Gastrocnemius medialis (tissue), 4 donors: ENCODE measurements at regions not wholly inside any gene's neighbourhood (a gene's known extent, or its start where the extent isn't known, plus 50 kb on each side); places are given as distances from the start of the nearest gene placed in this dataset.

ENCODE experiments used
- ATAC-seq, 2 donors: fragments of 150-250 bp; one replicate each; pipeline ENCODE4 v1.9.1; 2016
- DNase-seq, 2 donors: peaks; one replicate each; pipeline ENCODE4 v3.0.0-alpha.2; 2019
- H3K27ac ChIP-seq, 4 donors: fragments of 200-600 bp; sonication (generic); 1 replicate in 1 of 4; 2 replicates in 3 of 4; pipeline ENCODE4 v1.5.1; 2016 to 2018; ENCODE audit warnings: mild to moderate bottlenecking in 2 of 4, moderate library complexity in 1 of 4
- H3K27me3 ChIP-seq, 3 donors: fragments of 200-600 bp; sonication (generic) in 2 of 3; 1 replicate in 1 of 3; 2 replicates in 2 of 3; pipeline versions ENCODE4 v1.5.1 to v1.6.0; 2016 to 2019; ENCODE audit warnings: mild to moderate bottlenecking in 1 of 3, moderate library complexity in 1 of 3
- H3K36me3 ChIP-seq, 2 donors: fragments of 200-600 bp; sonication (generic) in 1 of 2; one replicate each; pipeline ENCODE4 v1.5.1; 2017 to 2018
- H3K4me1 ChIP-seq, 2 donors: fragments of 200-600 bp; sonication (generic) in 1 of 2; one replicate each; pipeline ENCODE4 v1.5.1; 2016 to 2017; ENCODE audit warnings: mild to moderate bottlenecking in 2 of 2
- H3K4me3 ChIP-seq, 4 donors: fragments of 200-600 bp; sonication (generic) in 3 of 4; 1 replicate in 1 of 4; 2 replicates in 3 of 4; pipeline ENCODE4 v1.5.1; 2016 to 2019; ENCODE audit warnings: mild to moderate bottlenecking in 2 of 4
- H3K9me3 ChIP-seq, 3 donors: fragments of 200-600 bp; sonication (generic) in 2 of 3; 1 replicate in 1 of 3; 2 replicates in 2 of 3; pipeline ENCODE4 v1.5.1; 2016 to 2019
- POLR2A ChIP-seq, 2 donors: fragments of 450-650 bp; IDR thresholded peaks; one replicate each; pipeline ENCODE4 v1.6.1; 2017; ENCODE audit warnings: antibody characterized with exemption in 2 of 2, mild to moderate bottlenecking in 2 of 2, moderate library complexity in 2 of 2
- in situ Hi-C, 4 donors: fragments of 200-750 bp; cut with MboI; loops; one replicate each; pipeline versions ENCODE4 v1.15.0 to v1.8.0; 2017; ENCODE audit warnings: low sequenced_read_pairs in 4 of 4
- intact Hi-C: fragments of 100-400 bp; cut with DNase I; formaldehyde crosslinking; loops from one replicate; pipeline ENCODE4 v1.15.1; 2023; ENCODE audit warnings: low total_unique reads
- TF ChIP-seq, protein P1 (sequence below), 5 experiments: fragments of 450-650 bp in 3 of 5; fragments of 200-600 bp in 2 of 5; sonication (generic) in 2 of 5; IDR thresholded peaks in 4 of 5; conservative IDR thresholded peaks in 1 of 5; 1 replicate in 4 of 5; 2 replicates in 1 of 5; pipeline ENCODE4 v1.5.1; 2016 to 2019; ENCODE audit warnings: antibody characterized with exemption in 5 of 5, mild to moderate bottlenecking in 3 of 5, moderate library complexity in 3 of 5

DNA sequence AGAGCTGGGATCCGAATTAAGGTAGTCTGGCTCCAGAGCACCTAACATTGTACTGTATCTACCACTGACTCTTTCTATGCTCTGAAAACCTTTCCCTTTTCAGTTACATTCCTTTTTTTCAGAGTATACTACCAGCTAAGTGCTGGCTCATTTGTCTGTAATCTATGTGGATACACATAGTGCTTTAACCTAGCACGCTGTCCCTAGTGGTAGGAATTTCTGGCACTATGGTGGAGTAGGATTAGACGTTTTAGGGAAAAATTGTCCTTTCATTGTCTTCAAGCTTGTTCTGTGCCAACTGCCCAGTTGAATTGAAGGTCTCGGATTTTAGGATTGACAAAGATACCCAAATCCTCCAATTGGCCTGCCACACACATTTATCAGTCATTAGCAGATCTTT lies 259.1 kb upstream of the FERMT1 start:
- no peaks in the 10 kb centered on the region for H3K36me3 ChIP-seq
- DNase-seq (no peak), ATAC-seq (no peak)
- no peaks in the 10 kb centered on the region for H3K9me3 ChIP-seq
- TF ChIP-seq, protein P1, sequence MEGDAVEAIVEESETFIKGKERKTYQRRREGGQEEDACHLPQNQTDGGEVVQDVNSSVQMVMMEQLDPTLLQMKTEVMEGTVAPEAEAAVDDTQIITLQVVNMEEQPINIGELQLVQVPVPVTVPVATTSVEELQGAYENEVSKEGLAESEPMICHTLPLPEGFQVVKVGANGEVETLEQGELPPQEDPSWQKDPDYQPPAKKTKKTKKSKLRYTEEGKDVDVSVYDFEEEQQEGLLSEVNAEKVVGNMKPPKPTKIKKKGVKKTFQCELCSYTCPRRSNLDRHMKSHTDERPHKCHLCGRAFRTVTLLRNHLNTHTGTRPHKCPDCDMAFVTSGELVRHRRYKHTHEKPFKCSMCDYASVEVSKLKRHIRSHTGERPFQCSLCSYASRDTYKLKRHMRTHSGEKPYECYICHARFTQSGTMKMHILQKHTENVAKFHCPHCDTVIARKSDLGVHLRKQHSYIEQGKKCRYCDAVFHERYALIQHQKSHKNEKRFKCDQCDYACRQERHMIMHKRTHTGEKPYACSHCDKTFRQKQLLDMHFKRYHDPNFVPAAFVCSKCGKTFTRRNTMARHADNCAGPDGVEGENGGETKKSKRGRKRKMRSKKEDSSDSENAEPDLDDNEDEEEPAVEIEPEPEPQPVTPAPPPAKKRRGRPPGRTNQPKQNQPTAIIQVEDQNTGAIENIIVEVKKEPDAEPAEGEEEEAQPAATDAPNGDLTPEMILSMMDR (IDR thresholded peaks at IDR 0.05 in 4 of 5, conservative IDR thresholded peaks at IDR 0.05 in 1 of 5): no peak
- no peak for TF ChIP-seq POLR2A (IDR thresholded peaks at IDR 0.05)
- H3K4me1 ChIP-seq: no peaks in the 10 kb centered on the region
- in situ Hi-C loops (no loop called here), intact Hi-C loops (no loop called here)
- H3K27me3 ChIP-seq: no peaks in the 10 kb centered on the region
- H3K27ac ChIP-seq: no peak overlapping the region
- no peak overlapping the region for H3K4me3 ChIP-seq

DNA sequence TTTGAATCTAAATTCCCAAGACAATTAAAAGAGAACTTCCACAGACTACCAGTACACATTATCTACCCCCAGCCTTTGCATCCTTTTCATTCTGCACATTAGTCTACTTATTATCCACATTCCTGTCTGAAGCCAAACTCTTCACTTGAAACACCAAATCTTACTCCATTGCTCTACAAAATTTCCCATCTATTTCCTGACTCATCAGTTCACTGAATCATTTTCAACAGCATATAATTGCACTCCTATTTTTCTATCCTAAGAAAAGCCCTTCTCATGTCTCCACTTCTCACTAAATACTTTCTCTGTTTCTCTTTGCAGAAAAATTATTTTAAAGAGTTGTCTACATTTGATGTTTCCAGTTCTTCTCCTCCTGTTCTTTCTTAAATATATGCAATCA lies 239.4 kb upstream of the FERMT1 start:
- DNase-seq (no peak), ATAC-seq (no peak)
- no peak overlapping the region for H3K4me3 ChIP-seq
- H3K27ac ChIP-seq: no peak overlapping the region
- no peaks in the 10 kb centered on the region for H3K36me3 ChIP-seq
- no peaks in the 10 kb centered on the region for H3K27me3 ChIP-seq
- intact Hi-C loops (no loop called here), in situ Hi-C loops (no loop called here)
- no peaks in the 10 kb centered on the region for H3K4me1 ChIP-seq
- TF ChIP-seq, protein P1 (IDR thresholded peaks at IDR 0.05 in 4 of 5, conservative IDR thresholded peaks at IDR 0.05 in 1 of 5): no peak
- TF ChIP-seq POLR2A (IDR thresholded peaks at IDR 0.05): no peak
- no peaks in the 10 kb centered on the region for H3K9me3 ChIP-seq

DNA sequence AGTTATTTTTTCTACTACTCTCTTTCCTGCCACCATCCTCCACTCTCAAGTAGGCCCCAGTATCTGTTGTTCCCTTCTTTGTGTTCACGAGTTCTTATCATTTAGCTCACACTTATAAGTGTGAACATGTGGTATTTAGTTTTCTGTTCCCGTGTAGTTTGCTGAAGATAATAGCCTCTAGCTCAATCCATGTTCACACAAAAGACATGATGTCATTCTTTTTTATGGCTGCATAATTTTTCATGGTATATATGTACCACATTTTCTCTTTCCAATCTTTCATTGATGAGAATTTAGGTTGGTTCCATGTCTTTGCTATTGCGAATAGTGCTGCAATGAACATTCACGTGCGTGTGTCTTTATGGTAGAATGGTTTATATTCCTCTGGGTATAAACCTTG lies 237.9 kb upstream of the FERMT1 start:
- no peaks in the 10 kb centered on the region for H3K27me3 ChIP-seq
- in situ Hi-C loops: no loop called here
- H3K27ac ChIP-seq: no peak overlapping the region
- H3K4me1 ChIP-seq: no peaks in the 10 kb centered on the region
- ATAC-seq (no peak), DNase-seq (no peak)
- intact Hi-C loops: no loop called here
- no peaks in the 10 kb centered on the region for H3K9me3 ChIP-seq
- TF ChIP-seq, protein P1 (IDR thresholded peaks at IDR 0.05 in 4 of 5, conservative IDR thresholded peaks at IDR 0.05 in 1 of 5): no peak
- no peak for TF ChIP-seq POLR2A (IDR thresholded peaks at IDR 0.05)
- H3K4me3 ChIP-seq: no peak overlapping the region
- no peaks in the 10 kb centered on the region for H3K36me3 ChIP-seq

DNA sequence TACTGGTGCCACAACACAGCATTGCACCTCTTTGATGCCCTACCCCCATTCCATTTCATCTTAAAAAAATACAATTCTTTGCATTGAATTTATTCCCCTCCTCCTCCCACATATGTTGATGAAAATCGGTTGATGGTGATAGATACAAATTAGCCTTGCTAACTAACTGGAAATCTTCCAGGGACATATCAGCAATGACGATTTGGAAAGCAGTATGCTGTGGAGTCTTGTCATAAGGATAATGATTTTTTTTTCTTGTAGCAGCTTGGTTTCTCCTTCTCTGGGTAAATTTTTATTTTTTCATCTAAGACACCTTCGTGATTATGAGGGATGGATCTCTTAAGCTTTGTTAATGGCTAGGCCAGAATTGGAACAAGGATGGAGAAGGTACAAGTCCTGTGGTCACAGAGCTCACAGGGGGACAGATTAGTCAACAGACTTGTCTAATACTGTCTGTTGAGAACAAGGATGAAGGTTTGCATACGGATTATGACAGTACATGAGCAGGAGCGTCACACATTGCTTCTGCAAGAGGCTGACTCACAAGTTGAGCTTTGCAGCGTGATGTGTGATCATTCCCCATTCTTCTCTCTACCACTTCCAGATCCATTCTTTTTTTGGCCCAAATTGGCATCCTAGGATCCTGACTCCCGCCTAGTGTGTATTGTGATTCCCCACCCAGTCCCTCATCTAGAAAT lies 233.1 kb upstream of the FERMT1 start:
- TF ChIP-seq, protein P1 (IDR thresholded peaks at IDR 0.05 in 4 of 5, conservative IDR thresholded peaks at IDR 0.05 in 1 of 5): no peak
- no peak for TF ChIP-seq POLR2A (IDR thresholded peaks at IDR 0.05)
- H3K9me3 ChIP-seq: no peaks in the 10 kb centered on the region
- DNase-seq (no peak), ATAC-seq (no peak)
- H3K4me1 ChIP-seq: no peaks in the 10 kb centered on the region
- no peaks in the 10 kb centered on the region for H3K27me3 ChIP-seq
- intact Hi-C loops (no loop called here), in situ Hi-C loops (no loop called here)
- no peaks in the 10 kb centered on the region for H3K36me3 ChIP-seq
- H3K27ac ChIP-seq: no peak overlapping the region
- H3K4me3 ChIP-seq: no peak overlapping the region

DNA sequence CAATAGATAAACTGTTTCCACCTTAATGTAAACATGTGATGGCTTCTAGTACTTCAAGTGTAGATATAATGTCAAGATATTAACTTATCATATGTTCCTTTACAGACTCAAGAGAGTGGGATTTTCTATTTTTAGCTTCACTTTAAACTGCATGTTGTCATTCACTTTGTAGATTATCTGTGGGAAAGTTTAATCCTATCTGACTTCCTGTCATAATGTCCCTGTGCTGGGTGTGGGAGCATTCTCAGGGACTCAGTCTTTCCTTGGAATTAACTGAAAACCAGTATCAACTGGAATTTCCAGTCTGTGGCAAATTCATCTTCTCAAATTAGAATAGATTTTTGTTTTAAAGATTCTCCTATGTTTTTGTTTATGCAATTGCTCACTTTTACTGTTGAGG lies 226.1 kb upstream of the FERMT1 start:
- no peaks in the 10 kb centered on the region for H3K36me3 ChIP-seq
- H3K4me3 ChIP-seq: no peak overlapping the region
- no peak for ATAC-seq
- H3K27me3 ChIP-seq: no peaks in the 10 kb centered on the region
- TF ChIP-seq, protein P1 (IDR thresholded peaks at IDR 0.05 in 4 of 5, conservative IDR thresholded peaks at IDR 0.05 in 1 of 5): no peak
- TF ChIP-seq POLR2A (IDR thresholded peaks at IDR 0.05): no peak
- intact Hi-C loops: no loop called here
- no peaks in the 10 kb centered on the region for H3K4me1 ChIP-seq
- in situ Hi-C loops: no loop called here
- H3K9me3 ChIP-seq: no peaks in the 10 kb centered on the region
- H3K27ac ChIP-seq: no peak overlapping the region
- DNase-seq: no peak
